Kidney (tissue), 13 donors: ENCODE measurements at regions not wholly inside any gene's neighbourhood (a gene's known extent, or its start where the extent isn't known, plus 50 kb on each side); places are given as distances from the start of the nearest gene placed in this dataset.

Experiments used
- DNase-seq, 5 donors: peaks; one replicate each; pipeline ENCODE4 v3.0.0-alpha.2; 2013 to 2020
- FAIRE-seq: peaks from 2 replicates; lab custom pipeline; 2012; peaks lifted over from hg19 to GRCh38; lab: Jason Lieb, UNC
- H3K27ac ChIP-seq, 2 donors: one replicate each; pipeline ENCODE4 v1.7.0; 2013; ENCODE audit warnings: low read depth in 2 of 2, low read length in 2 of 2, inconsistent platforms in 1 of 2
- H3K27me3 ChIP-seq: one replicate; pipeline ENCODE4 v1.7.1; 2013; ENCODE audit warnings: low read length, inconsistent platforms; ENCODE audit not compliant: control insufficient read depth, insufficient read depth
- H3K36me3 ChIP-seq, 3 donors: one replicate each; pipeline versions ENCODE4 v1.7.0 to v1.7.1; 2013; ENCODE audit warnings: low read length in 3 of 3, control low read depth in 1 of 3, inconsistent platforms in 1 of 3; ENCODE audit not compliant: insufficient read depth in 3 of 3, control insufficient read depth in 2 of 3
- H3K4me1 ChIP-seq, 3 donors: one replicate each; pipeline versions ENCODE4 v1.7.0 to v1.7.1; 2013; ENCODE audit warnings: low read length in 3 of 3, inconsistent platforms in 1 of 3, low read depth in 1 of 3; ENCODE audit not compliant: control insufficient read depth in 2 of 3, insufficient read depth in 2 of 3
- H3K4me3 ChIP-seq, 3 donors: one replicate each; pipeline versions ENCODE4 v1.7.0 to v1.8.1; 2013; ENCODE audit warnings: low read length in 3 of 3, control low read depth in 1 of 3, inconsistent platforms in 1 of 3
- H3K9ac ChIP-seq, 3 donors: one replicate each; pipeline versions ENCODE4 v1.7.0 to v1.7.1; 2013; ENCODE audit warnings: low read length in 3 of 3, control low read depth in 1 of 3, inconsistent platforms in 1 of 3
- H3K9me3 ChIP-seq, 3 donors: one replicate each; pipeline versions ENCODE4 v1.7.0 to v1.7.1; 2013; ENCODE audit warnings: low read length in 3 of 3, control low read depth in 1 of 3, inconsistent platforms in 1 of 3; ENCODE audit not compliant: control insufficient read depth in 2 of 3, insufficient read depth in 1 of 3
- intact Hi-C: fragments of 100-400 bp; cut with DNase I; formaldehyde crosslinking; loops from one replicate; pipeline ENCODE4 v1.11.1; 2022
- TF ChIP-seq, protein P1 (sequence below): IDR thresholded peaks from 3 replicates; pipeline ENCODE4 v1.5.1; 2012; ENCODE audit warnings: mild to moderate bottlenecking, moderate library complexity, borderline replicate concordance; ENCODE audit not compliant: insufficient read depth; ENCODE audit errors: extremely low read depth
- donor health status: control.
- donor health status: control.
- donor health status: control.
- donor health status: control.
- donor health status: control.
- donor health status: DM: yes; HTN: yes; CAD: no.
- donor health status: Normal renal cell carcinoma (clear cell type).

- Histone ChIP-seq H3K27me3 (no peaks in the 10 kb centered on the region), H3K4me1 (no peaks in the 10 kb centered on the region), H3K4me3 (no peak overlapping the region), H3K36me3 (no peaks in the 10 kb centered on the region), H3K9me3 (no peaks in the 10 kb centered on the region), H3K9ac (no peak overlapping the region), H3K27ac (no peak overlapping the region)
- TF ChIP-seq, protein P1, sequence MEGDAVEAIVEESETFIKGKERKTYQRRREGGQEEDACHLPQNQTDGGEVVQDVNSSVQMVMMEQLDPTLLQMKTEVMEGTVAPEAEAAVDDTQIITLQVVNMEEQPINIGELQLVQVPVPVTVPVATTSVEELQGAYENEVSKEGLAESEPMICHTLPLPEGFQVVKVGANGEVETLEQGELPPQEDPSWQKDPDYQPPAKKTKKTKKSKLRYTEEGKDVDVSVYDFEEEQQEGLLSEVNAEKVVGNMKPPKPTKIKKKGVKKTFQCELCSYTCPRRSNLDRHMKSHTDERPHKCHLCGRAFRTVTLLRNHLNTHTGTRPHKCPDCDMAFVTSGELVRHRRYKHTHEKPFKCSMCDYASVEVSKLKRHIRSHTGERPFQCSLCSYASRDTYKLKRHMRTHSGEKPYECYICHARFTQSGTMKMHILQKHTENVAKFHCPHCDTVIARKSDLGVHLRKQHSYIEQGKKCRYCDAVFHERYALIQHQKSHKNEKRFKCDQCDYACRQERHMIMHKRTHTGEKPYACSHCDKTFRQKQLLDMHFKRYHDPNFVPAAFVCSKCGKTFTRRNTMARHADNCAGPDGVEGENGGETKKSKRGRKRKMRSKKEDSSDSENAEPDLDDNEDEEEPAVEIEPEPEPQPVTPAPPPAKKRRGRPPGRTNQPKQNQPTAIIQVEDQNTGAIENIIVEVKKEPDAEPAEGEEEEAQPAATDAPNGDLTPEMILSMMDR, result no peak
- intact Hi-C loops, result no loop called here
- DNase-seq (no peak), FAIRE-seq (no peak)
Observed at GRCh38 chr5:13027874-13028273, 916.6 kb downstream of the DNAH5 start.

GRCh38 chr5:13019729-13020128, 924.8 kb downstream of the DNAH5 start:
- FAIRE-seq, result no peak
- H3K9me3 ChIP-seq, result no peaks in the 10 kb centered on the region
- no peaks in the 10 kb centered on the region for H3K4me1 ChIP-seq
- no peak for DNase-seq
- no peak overlapping the region for H3K9ac ChIP-seq
- H3K27me3 ChIP-seq, result no peaks in the 10 kb centered on the region
- no peaks in the 10 kb centered on the region for H3K36me3 ChIP-seq
- no peak overlapping the region for H3K27ac ChIP-seq
- TF ChIP-seq, protein P1, result no peak
- H3K4me3 ChIP-seq, result no peak overlapping the region
- intact Hi-C loops, result no loop called here

GRCh38 chr5:13003457-13003856, 941.0 kb downstream of the DNAH5 start:
- no peaks in the 10 kb centered on the region for H3K27me3 ChIP-seq
- TF ChIP-seq, protein P1, result no peak
- H3K4me1 ChIP-seq, result no peaks in the 10 kb centered on the region
- DNase-seq (no peak), FAIRE-seq (no peak)
- no peaks in the 10 kb centered on the region for H3K9me3 ChIP-seq
- intact Hi-C loops, result no loop called here
- no peaks in the 10 kb centered on the region for H3K36me3 ChIP-seq
- H3K27ac ChIP-seq, result no peak overlapping the region
- no peak overlapping the region for H3K4me3 ChIP-seq
- no peak overlapping the region for H3K9ac ChIP-seq

- intact Hi-C loops, result no loop called here
- no peaks in the 10 kb centered on the region for H3K27me3 ChIP-seq
- FAIRE-seq, result no peak
- no peak overlapping the region for H3K9ac ChIP-seq
- TF ChIP-seq, protein P1, result no peak
- no peaks in the 10 kb centered on the region for H3K9me3 ChIP-seq
- no peak overlapping the region for H3K27ac ChIP-seq
- no peaks in the 10 kb centered on the region for H3K36me3 ChIP-seq
- H3K4me3 ChIP-seq, result no peak overlapping the region
- H3K4me1 ChIP-seq, result no peaks in the 10 kb centered on the region
- no peak for DNase-seq
Observed at GRCh38 chr5:12999667-13000066, 944.8 kb downstream of the DNAH5 start.
